Astrocyte (in vitro differentiated cells and primary cell): ENCODE measurements at regions not wholly inside any gene's neighbourhood (a gene's known extent, or its start where the extent isn't known, plus 50 kb on each side); places are given as distances from the start of the nearest gene placed in this dataset.

Source experiments
- DNase-seq: peaks from one replicate; pipeline ENCODE4 v3.0.0-alpha.2; 2010; ENCODE audit warnings: low read depth
- FAIRE-seq: peaks from 2 replicates; lab custom pipeline; 2011; peaks lifted over from hg19 to GRCh38; lab: Jason Lieb, UNC
- H2AFZ ChIP-seq: 2 replicates; pipeline ENCODE4 v1.6.0; 2012; ENCODE audit warnings: low read depth, low read length, inconsistent platforms
- H3K27ac ChIP-seq: 2 replicates; pipeline ENCODE4 v1.5.1; 2011; ENCODE audit warnings: low read depth, low read length, inconsistent platforms
- H3K27me3 ChIP-seq: 2 replicates; pipeline ENCODE4 v1.6.0; 2011; ENCODE audit warnings: low read length, inconsistent platforms; ENCODE audit not compliant: insufficient read depth
- H3K36me3 ChIP-seq: 2 replicates; pipeline ENCODE4 v1.5.1; 2011; ENCODE audit warnings: low read length, inconsistent platforms; ENCODE audit not compliant: insufficient read depth
- H3K4me1 ChIP-seq: 2 replicates; pipeline ENCODE4 v1.5.1; 2011; ENCODE audit warnings: low read length, inconsistent platforms; ENCODE audit not compliant: insufficient read depth
- H3K4me2 ChIP-seq: 2 replicates; pipeline ENCODE4 v1.6.0; 2012; ENCODE audit warnings: low read length, inconsistent platforms
- H3K4me3 ChIP-seq: 2 replicates; pipeline ENCODE4 v1.5.1; 2011; ENCODE audit warnings: low read depth, mild to moderate bottlenecking, low read length, inconsistent platforms; ENCODE audit not compliant: insufficient read depth
- H3K79me2 ChIP-seq: 2 replicates; pipeline ENCODE4 v1.6.0; 2012; ENCODE audit warnings: mild to moderate bottlenecking, low read length, inconsistent platforms; ENCODE audit not compliant: insufficient read depth
- H3K9ac ChIP-seq: 2 replicates; pipeline ENCODE4 v1.6.0; 2012; ENCODE audit warnings: mild to moderate bottlenecking, low read length, inconsistent platforms
- H3K9me3 ChIP-seq: 2 replicates; pipeline ENCODE4 v1.5.1; 2012; ENCODE audit warnings: low read depth, mild to moderate bottlenecking, low read length, inconsistent platforms; ENCODE audit not compliant: insufficient read depth
- H4K20me1 ChIP-seq: 2 replicates; pipeline ENCODE4 v1.6.0; 2012; ENCODE audit warnings: low read length, inconsistent platforms; ENCODE audit not compliant: insufficient read depth
- H3K27ac Mint-ChIP-seq: one replicate; pipeline ENCODE4 v1.8.0; 2021; ENCODE audit warnings: mild to moderate bottlenecking, mixed read lengths; ENCODE audit not compliant: unreplicated experiment
- H3K27me3 Mint-ChIP-seq: one replicate; pipeline ENCODE4 v1.8.0; 2021; ENCODE audit warnings: low read depth, mixed read lengths; ENCODE audit not compliant: unreplicated experiment
- H3K36me3 Mint-ChIP-seq: one replicate; pipeline ENCODE4 v1.8.0; 2021; ENCODE audit warnings: low read depth, mixed read lengths; ENCODE audit not compliant: unreplicated experiment
- H3K4me1 Mint-ChIP-seq: one replicate; pipeline ENCODE4 v1.8.0; 2021; ENCODE audit warnings: low read depth, mixed read lengths; ENCODE audit not compliant: unreplicated experiment
- H3K4me3 Mint-ChIP-seq: one replicate; pipeline ENCODE4 v1.8.0; 2021; ENCODE audit warnings: mild to moderate bottlenecking, moderate library complexity, mixed read lengths; ENCODE audit not compliant: unreplicated experiment
- H3K9me3 Mint-ChIP-seq: one replicate; pipeline ENCODE4 v1.8.0; 2021; ENCODE audit warnings: mild to moderate bottlenecking, mixed read lengths; ENCODE audit not compliant: unreplicated experiment
- EZH2 ChIP-seq: IDR thresholded peaks from 2 replicates; pipeline ENCODE4 v1.6.1; 2012; ENCODE audit warnings: mild to moderate bottlenecking, low read length, inconsistent platforms; ENCODE audit not compliant: insufficient read depth
- TF ChIP-seq, protein P1 (sequence below): IDR thresholded peaks from 2 replicates; pipeline ENCODE4 v1.5.1; 2011; ENCODE audit warnings: low read depth, mild to moderate bottlenecking, inconsistent platforms, low read length, moderate library complexity; ENCODE audit not compliant: insufficient read depth

- no peak overlapping the region for H3K4me3 Mint-ChIP-seq
- FAIRE-seq (no peak), DNase-seq (peak; percentile 18)
- Histone ChIP-seq H3K27me3 (no peaks in the 10 kb centered on the region), H3K4me1 (peaks cover 28% of the 10 kb centered on the region), H3K4me3 (no peak overlapping the region), H3K9ac (no peak overlapping the region), H3K27ac (no peak overlapping the region), H3K79me2 (no peaks in the 10 kb centered on the region), H3K4me2 (no peak overlapping the region), H4K20me1 (no peaks in the 10 kb centered on the region), H3K9me3 (no peaks in the 10 kb centered on the region), H2AFZ (no peak overlapping the region), H3K36me3 (no peaks in the 10 kb centered on the region)
- H3K4me1 Mint-ChIP-seq: peaks cover 40% of the 10 kb centered on the region
- no peaks in the 10 kb centered on the region for H3K27me3 Mint-ChIP-seq
- TF ChIP-seq, protein P1, sequence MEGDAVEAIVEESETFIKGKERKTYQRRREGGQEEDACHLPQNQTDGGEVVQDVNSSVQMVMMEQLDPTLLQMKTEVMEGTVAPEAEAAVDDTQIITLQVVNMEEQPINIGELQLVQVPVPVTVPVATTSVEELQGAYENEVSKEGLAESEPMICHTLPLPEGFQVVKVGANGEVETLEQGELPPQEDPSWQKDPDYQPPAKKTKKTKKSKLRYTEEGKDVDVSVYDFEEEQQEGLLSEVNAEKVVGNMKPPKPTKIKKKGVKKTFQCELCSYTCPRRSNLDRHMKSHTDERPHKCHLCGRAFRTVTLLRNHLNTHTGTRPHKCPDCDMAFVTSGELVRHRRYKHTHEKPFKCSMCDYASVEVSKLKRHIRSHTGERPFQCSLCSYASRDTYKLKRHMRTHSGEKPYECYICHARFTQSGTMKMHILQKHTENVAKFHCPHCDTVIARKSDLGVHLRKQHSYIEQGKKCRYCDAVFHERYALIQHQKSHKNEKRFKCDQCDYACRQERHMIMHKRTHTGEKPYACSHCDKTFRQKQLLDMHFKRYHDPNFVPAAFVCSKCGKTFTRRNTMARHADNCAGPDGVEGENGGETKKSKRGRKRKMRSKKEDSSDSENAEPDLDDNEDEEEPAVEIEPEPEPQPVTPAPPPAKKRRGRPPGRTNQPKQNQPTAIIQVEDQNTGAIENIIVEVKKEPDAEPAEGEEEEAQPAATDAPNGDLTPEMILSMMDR: no peak
- no peak for TF ChIP-seq EZH2
- peaks cover 2% of the 10 kb centered on the region for H3K9me3 Mint-ChIP-seq
- H3K36me3 Mint-ChIP-seq: no peaks in the 10 kb centered on the region
- H3K27ac Mint-ChIP-seq: peak overlapping the region; percentile 100
Observed at GRCh38 chr12:28025821-28026505, 53.4 kb upstream of the PTHLH start.

DNA sequence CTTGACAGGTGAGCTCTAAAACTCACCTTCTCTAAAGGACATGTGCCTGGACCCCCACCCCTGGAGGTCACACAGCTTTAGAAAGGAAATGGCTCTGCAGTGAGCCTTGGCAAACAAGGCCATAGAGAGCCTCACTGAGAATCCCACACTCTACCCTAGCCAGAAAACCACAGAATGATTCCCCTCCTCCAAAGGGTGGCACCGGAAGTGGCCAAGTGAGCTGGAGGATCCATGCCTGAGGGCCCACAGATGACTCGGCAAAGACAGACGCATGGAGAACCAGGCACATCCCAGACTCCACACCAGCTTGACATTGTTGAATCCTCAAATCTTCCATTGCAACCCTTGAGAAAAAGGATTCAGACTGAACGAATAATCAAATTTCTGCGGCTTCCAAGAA is 54.2 kb upstream of the PTHLH start:
- Histone ChIP-seq H3K27me3 (no peaks in the 10 kb centered on the region), H3K9ac (no peak overlapping the region), H4K20me1 (no peaks in the 10 kb centered on the region), H3K4me2 (no peak overlapping the region), H3K4me3 (no peak overlapping the region), H3K79me2 (no peaks in the 10 kb centered on the region), H3K9me3 (no peaks in the 10 kb centered on the region), H2AFZ (no peak overlapping the region), H3K36me3 (no peaks in the 10 kb centered on the region), H3K27ac (no peak overlapping the region), H3K4me1 (peaks cover 28% of the 10 kb centered on the region)
- FAIRE-seq: no peak
- Mint-ChIP-seq H3K27me3 (no peaks in the 10 kb centered on the region), H3K4me3 (no peak overlapping the region), H3K27ac (peak overlapping the region; percentile 100), H3K9me3 (peaks cover 2% of the 10 kb centered on the region), H3K36me3 (no peaks in the 10 kb centered on the region), H3K4me1 (peaks cover 40% of the 10 kb centered on the region)
- TF ChIP-seq, protein P1: no peak
- TF ChIP-seq EZH2: no peak
- peak; percentile 20 for DNase-seq

GRCh38 chr12:28027328-28027727 is 54.8 kb upstream of the PTHLH start:
- no peak overlapping the region for H2AFZ ChIP-seq
- no peak overlapping the region for H3K27ac Mint-ChIP-seq
- H3K27ac ChIP-seq: no peak overlapping the region
- no peaks in the 10 kb centered on the region for H3K36me3 Mint-ChIP-seq
- no peaks in the 10 kb centered on the region for H3K79me2 ChIP-seq
- DNase-seq (no peak), FAIRE-seq (no peak)
- peaks cover 2% of the 10 kb centered on the region for H3K9me3 Mint-ChIP-seq
- H3K36me3 ChIP-seq: no peaks in the 10 kb centered on the region
- no peak overlapping the region for H3K4me3 ChIP-seq
- no peak overlapping the region for H3K9ac ChIP-seq
- H3K4me2 ChIP-seq: no peak overlapping the region
- no peaks in the 10 kb centered on the region for H4K20me1 ChIP-seq
- peaks cover 29% of the 10 kb centered on the region for H3K4me1 ChIP-seq
- no peaks in the 10 kb centered on the region for H3K27me3 Mint-ChIP-seq
- no peak for TF ChIP-seq EZH2
- TF ChIP-seq, protein P1: no peak
- no peak overlapping the region for H3K4me3 Mint-ChIP-seq
- H3K4me1 Mint-ChIP-seq: peaks cover 40% of the 10 kb centered on the region
- H3K27me3 ChIP-seq: no peaks in the 10 kb centered on the region
- no peaks in the 10 kb centered on the region for H3K9me3 ChIP-seq
